Liver (tissue), 8 donors: ENCODE measurements at regions not wholly inside any gene's neighbourhood (a gene's known extent, or its start where the extent isn't known, plus 50 kb on each side); places are given as distances from the start of the nearest gene placed in this dataset.

Experiments used
- DNase-seq: peaks from one replicate; pipeline ENCODE4 v3.0.0-alpha.2; 2017; ENCODE audit warnings: low spot score
- H3K27ac ChIP-seq, 2 donors: one replicate each; pipeline ENCODE4 v1.7.0; 2013; ENCODE audit warnings: inconsistent platforms in 2 of 2, low read length in 2 of 2, control low read depth in 1 of 2, low read depth in 1 of 2, mild to moderate bottlenecking in 1 of 2
- H3K27me3 ChIP-seq, 4 donors: one replicate each; pipeline versions ENCODE4 v1.6.1 to v1.7.0; 2013; ENCODE audit warnings: low read length in 3 of 4, inconsistent platforms in 1 of 4, mild to moderate bottlenecking in 1 of 4, moderate library complexity in 1 of 4; ENCODE audit not compliant: control insufficient read depth in 4 of 4, insufficient read depth in 4 of 4
- H3K36me3 ChIP-seq, 4 donors: one replicate each; pipeline versions ENCODE4 v1.6.1 to v1.7.0; 2013; ENCODE audit warnings: low read length in 3 of 4, mild to moderate bottlenecking in 3 of 4, low read depth in 1 of 4, moderate library complexity in 1 of 4; ENCODE audit not compliant: control insufficient read depth in 4 of 4, insufficient read depth in 3 of 4
- H3K4me1 ChIP-seq, 4 donors: one replicate each; pipeline versions ENCODE4 v1.6.1 to v1.7.0; 2013; ENCODE audit warnings: low read length in 3 of 4, mild to moderate bottlenecking in 3 of 4, moderate library complexity in 1 of 4; ENCODE audit not compliant: control insufficient read depth in 4 of 4, insufficient read depth in 4 of 4
- H3K4me3 ChIP-seq, 3 donors: one replicate each; pipeline versions ENCODE4 v1.6.1 to v1.7.0; 2013; ENCODE audit warnings: low read length in 3 of 3, control low read depth in 1 of 3, low read depth in 1 of 3, mild to moderate bottlenecking in 1 of 3
- H3K9ac ChIP-seq, 2 donors: one replicate each; pipeline ENCODE4 v1.7.0; 2013; ENCODE audit warnings: low read length in 2 of 2, mild to moderate bottlenecking in 2 of 2, moderate library complexity in 2 of 2, control low read depth in 1 of 2, low read depth in 1 of 2
- H3K9me3 ChIP-seq, 4 donors: one replicate each; pipeline versions ENCODE4 v1.6.1 to v1.7.0; 2013; ENCODE audit warnings: low read length in 3 of 4; ENCODE audit not compliant: control insufficient read depth in 4 of 4
- CTCF ChIP-seq: fragments of 150-350 bp; IDR thresholded peaks from 2 replicates; pipeline ENCODE4 v1.5.1; 2017; ENCODE audit warnings: improper control_type of control experiment, low read depth, low read length; ENCODE audit not compliant: missing input control
- EGR1 ChIP-seq, 2 donors: IDR thresholded peaks; 2 replicates each; pipeline ENCODE4 v1.6.1; 2016 to 2018; ENCODE audit warnings: antibody characterized with exemption in 2 of 2, low read depth in 2 of 2
- FOXA1 ChIP-seq: IDR thresholded peaks from 2 replicates; pipeline ENCODE4 v1.6.1; 2016; ENCODE audit warnings: antibody characterized with exemption
- FOXA2 ChIP-seq: IDR thresholded peaks from 2 replicates; pipeline ENCODE4 v1.6.1; 2016; ENCODE audit warnings: antibody characterized with exemption
- HNF4A ChIP-seq, 2 donors: conservative IDR thresholded peaks; 2 replicates each; pipeline ENCODE4 v1.6.1; 2016; ENCODE audit warnings: antibody characterized with exemption in 2 of 2, mild to moderate bottlenecking in 2 of 2
- RAD21 ChIP-seq, 2 donors: IDR thresholded peaks; 2 replicates each; pipeline ENCODE4 v1.6.1; 2016; ENCODE audit warnings: antibody characterized with exemption in 2 of 2, mild to moderate bottlenecking in 2 of 2
- SP1 ChIP-seq: IDR thresholded peaks from 2 replicates; pipeline ENCODE4 v1.6.1; 2018; ENCODE audit warnings: antibody characterized with exemption, mild to moderate bottlenecking
- TAF1 ChIP-seq: conservative IDR thresholded peaks from 2 replicates; pipeline ENCODE4 v1.6.1; 2016; ENCODE audit warnings: antibody characterized with exemption, mild to moderate bottlenecking
- ZBTB33 ChIP-seq: IDR thresholded peaks from 2 replicates; pipeline ENCODE4 v1.6.1; 2016; ENCODE audit warnings: antibody characterized with exemption
- WGBS: extraction: QIAGEN DNeasy Blood & Tissue Kit; methylation state at CpG from one replicate; pipeline ENCODE4 v1.1.7; 2013; 5-methylcytosine and 5-hydroxymethylcytosine counted together
- TF ChIP-seq, protein P1 (sequence below): IDR thresholded peaks from 2 replicates; pipeline ENCODE4 v1.6.1; 2016; ENCODE audit warnings: antibody characterized with exemption
- TF ChIP-seq, protein P2 (sequence below): IDR thresholded peaks from 2 replicates; pipeline ENCODE4 v1.6.1; 2016; ENCODE audit warnings: antibody characterized with exemption, mild to moderate bottlenecking
- donor health status: healthy.
- donor health status: healthy.
- donor health status: healthy.
- donor health status: healthy.
- donor health status: healthy.

- no peak overlapping the region for H3K4me3 ChIP-seq
- no peaks in the 10 kb centered on the region for H3K9me3 ChIP-seq
- no peaks in the 10 kb centered on the region for H3K27me3 ChIP-seq
- WGBS = 38% methylated on average over 1 of the region's 1 CpG
- no peaks in the 10 kb centered on the region for H3K36me3 ChIP-seq
- no peak overlapping the region for H3K9ac ChIP-seq
- H3K4me1 ChIP-seq = peaks cover 0 to 10% (median 1%) of the 10 kb centered on the region in 4 donors
- no peak overlapping the region for H3K27ac ChIP-seq
- TF ChIP-seq TAF1 = no peak
- TF ChIP-seq, protein P1, sequence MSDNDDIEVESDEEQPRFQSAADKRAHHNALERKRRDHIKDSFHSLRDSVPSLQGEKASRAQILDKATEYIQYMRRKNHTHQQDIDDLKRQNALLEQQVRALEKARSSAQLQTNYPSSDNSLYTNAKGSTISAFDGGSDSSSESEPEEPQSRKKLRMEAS = no peak
- TF ChIP-seq HNF4A (conservative IDR thresholded peaks at IDR 0.05) = peak; percentile 52 to 53
- DNase-seq = no peak
Observed at GRCh38 chr2:106294182-106294581, 100.1 kb upstream of the UXS1 start.

DNA sequence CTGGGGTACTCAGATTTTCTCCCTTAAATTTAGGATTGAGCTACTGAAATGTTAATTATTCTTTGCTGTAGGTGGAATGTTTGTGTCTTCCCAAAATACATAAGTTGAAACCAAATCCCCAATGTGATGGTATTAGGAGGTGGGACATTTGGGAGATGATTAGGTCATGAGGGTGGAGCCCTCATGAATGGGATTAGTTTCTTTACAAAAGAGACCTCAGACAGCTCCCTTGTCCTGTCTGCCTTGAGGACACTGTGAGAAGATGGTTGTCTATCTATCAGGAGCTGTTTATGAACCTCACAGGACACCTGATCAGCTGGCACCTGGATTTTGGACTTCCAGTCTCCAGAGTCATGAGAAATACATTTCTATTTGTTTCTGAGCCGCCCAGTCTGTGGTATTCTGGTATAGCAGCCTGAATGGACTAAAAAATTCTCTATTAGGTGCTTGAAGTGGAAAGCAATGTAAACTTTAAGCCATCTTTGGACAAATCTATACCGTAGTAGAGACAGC lies 99.2 kb upstream of the UXS1 start:
- TF ChIP-seq RAD21 (IDR thresholded peaks at IDR 0.05) (no peak), FOXA1 (no peak), EGR1 (IDR thresholded peaks at IDR 0.05; ENCODE audit: low read depth in 2 of 2) (no peak), ZBTB33 (no peak), TAF1 (no peak), CTCF (no peak), FOXA2 (no peak), SP1 (no peak)
- TF ChIP-seq, protein P1 = no peak
- TF ChIP-seq, protein P2, sequence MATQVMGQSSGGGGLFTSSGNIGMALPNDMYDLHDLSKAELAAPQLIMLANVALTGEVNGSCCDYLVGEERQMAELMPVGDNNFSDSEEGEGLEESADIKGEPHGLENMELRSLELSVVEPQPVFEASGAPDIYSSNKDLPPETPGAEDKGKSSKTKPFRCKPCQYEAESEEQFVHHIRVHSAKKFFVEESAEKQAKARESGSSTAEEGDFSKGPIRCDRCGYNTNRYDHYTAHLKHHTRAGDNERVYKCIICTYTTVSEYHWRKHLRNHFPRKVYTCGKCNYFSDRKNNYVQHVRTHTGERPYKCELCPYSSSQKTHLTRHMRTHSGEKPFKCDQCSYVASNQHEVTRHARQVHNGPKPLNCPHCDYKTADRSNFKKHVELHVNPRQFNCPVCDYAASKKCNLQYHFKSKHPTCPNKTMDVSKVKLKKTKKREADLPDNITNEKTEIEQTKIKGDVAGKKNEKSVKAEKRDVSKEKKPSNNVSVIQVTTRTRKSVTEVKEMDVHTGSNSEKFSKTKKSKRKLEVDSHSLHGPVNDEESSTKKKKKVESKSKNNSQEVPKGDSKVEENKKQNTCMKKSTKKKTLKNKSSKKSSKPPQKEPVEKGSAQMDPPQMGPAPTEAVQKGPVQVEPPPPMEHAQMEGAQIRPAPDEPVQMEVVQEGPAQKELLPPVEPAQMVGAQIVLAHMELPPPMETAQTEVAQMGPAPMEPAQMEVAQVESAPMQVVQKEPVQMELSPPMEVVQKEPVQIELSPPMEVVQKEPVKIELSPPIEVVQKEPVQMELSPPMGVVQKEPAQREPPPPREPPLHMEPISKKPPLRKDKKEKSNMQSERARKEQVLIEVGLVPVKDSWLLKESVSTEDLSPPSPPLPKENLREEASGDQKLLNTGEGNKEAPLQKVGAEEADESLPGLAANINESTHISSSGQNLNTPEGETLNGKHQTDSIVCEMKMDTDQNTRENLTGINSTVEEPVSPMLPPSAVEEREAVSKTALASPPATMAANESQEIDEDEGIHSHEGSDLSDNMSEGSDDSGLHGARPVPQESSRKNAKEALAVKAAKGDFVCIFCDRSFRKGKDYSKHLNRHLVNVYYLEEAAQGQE = no peak
- Histone ChIP-seq H3K9me3 (no peaks in the 10 kb centered on the region), H3K9ac (no peak overlapping the region), H3K4me1 (peaks cover 0 to 7% (median 1%) of the 10 kb centered on the region in 4 donors), H3K27ac (no peak overlapping the region), H3K4me3 (no peak overlapping the region), H3K36me3 (no peaks in the 10 kb centered on the region), H3K27me3 (no peaks in the 10 kb centered on the region)
- no peak for DNase-seq
- 91% methylated on average over 2 of the region's 2 CpGs for WGBS
